ENCODE measurements at regions not wholly inside any gene's neighbourhood (a gene's known extent, or its start where the extent isn't known, plus 50 kb on each side); places are given as distances from the start of the nearest gene placed in this dataset.

DNA sequence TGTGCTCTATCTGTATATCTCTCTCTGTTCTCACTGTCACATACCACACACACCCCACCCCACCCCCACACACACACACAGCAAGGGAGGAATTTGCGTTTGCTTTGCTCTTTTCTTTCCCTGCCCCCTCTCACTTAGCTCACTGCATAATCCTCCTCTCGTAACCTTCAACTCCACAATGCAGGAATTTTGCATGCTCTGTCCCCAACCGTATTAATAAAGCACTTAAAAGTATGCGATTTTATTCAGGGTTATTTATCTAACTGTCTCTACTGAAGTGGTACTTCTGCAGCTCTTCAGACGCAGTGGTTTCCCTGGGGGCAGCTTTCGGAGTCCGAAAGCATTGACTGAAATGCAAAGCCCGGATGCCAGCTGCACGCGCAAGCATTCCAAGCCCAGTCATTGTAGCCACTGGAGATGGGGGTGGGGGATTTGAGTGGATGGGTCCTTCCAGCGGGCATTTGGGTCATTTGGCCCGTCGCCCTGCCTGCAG is 105.4 kb upstream of the RBFOX1 start:
- DNase-seq (ENCODE audit: low read depth, low spot score) = no peak
- Histone ChIP-seq H4K20me1 (ENCODE audit: control insufficient read depth, extremely low read depth, insufficient read depth, low read length) (no peaks in the 10 kb centered on the region), H3K79me2 (ENCODE audit: control insufficient read depth, insufficient read depth, low read length) (no peaks in the 10 kb centered on the region), H3K4me2 (ENCODE audit: control insufficient read depth, extremely low read depth, insufficient read depth, low read depth, low read length) (no peak overlapping the region), H3K9me1 (ENCODE audit: control insufficient read depth, extremely low read depth, insufficient read depth, low read length) (no peaks in the 10 kb centered on the region), H3K9ac (ENCODE audit: control insufficient read depth, extremely low read depth, insufficient read depth, low read length) (no peak overlapping the region), H3K27ac (ENCODE audit: control insufficient read depth, insufficient read depth, low read length) (no peak overlapping the region), H3K4me3 (ENCODE audit: control insufficient read depth in 2 of 3, extremely low read depth in 1 of 3, insufficient read depth in 2 of 3, low read depth in 1 of 3, low read length in 3 of 3) (no peak overlapping the region), H3K27me3 (ENCODE audit: control insufficient read depth, extremely low read depth, insufficient read depth, low read length) (no peaks in the 10 kb centered on the region), H3K36me3 (ENCODE audit: control insufficient read depth in 2 of 2, extremely low read depth in 1 of 2, insufficient read depth in 2 of 2, low read length in 2 of 2) (no peaks in the 10 kb centered on the region), H3K4me1 (ENCODE audit: control insufficient read depth, extremely low read depth, insufficient read depth, low read length) (no peaks in the 10 kb centered on the region), H2AFZ (ENCODE audit: control insufficient read depth, low read length) (no peak overlapping the region), H3K9me3 (ENCODE audit: control insufficient read depth, low read depth, low read length) (no peaks in the 10 kb centered on the region)
- TF ChIP-seq CTCF (optimal IDR thresholded peaks at IDR 0.05 in 1 of 3, IDR thresholded peaks at IDR 0.05 in 1 of 3, conservative IDR thresholded peaks at IDR 0.05 in 1 of 3; ENCODE audit: extremely low read depth in 1 of 3, insufficient read depth in 2 of 3, low read length in 3 of 3) = no peak
- TF ChIP-seq EZH2 (IDR thresholded peaks at IDR 0.05; ENCODE audit: low read length) = no peak
- dilution Hi-C loops (cut with MboI; ENCODE audit: extremely low pct_ligation_motif_present, low sequenced_read_pairs) = no loop called here
- FAIRE-seq = no peak

GRCh38 chr16:7221157-7221556 is 111.5 kb upstream of the RBFOX1 start:
- no peak for FAIRE-seq
- dilution Hi-C loops (cut with MboI; ENCODE audit: extremely low pct_ligation_motif_present, low sequenced_read_pairs) = no loop called here
- H4K20me1 ChIP-seq (ENCODE audit: control insufficient read depth, extremely low read depth, insufficient read depth, low read length) = no peaks in the 10 kb centered on the region

More at GRCh38 chr16:7221157-7221556, 111.5 kb upstream of the RBFOX1 start:
- no peak for DNase-seq (ENCODE audit: low read depth, low spot score)
- no peaks in the 10 kb centered on the region for H3K9me1 ChIP-seq (ENCODE audit: control insufficient read depth, extremely low read depth, insufficient read depth, low read length)
- H3K9ac ChIP-seq (ENCODE audit: control insufficient read depth, extremely low read depth, insufficient read depth, low read length) = no peak overlapping the region
- no peak overlapping the region for H3K4me3 ChIP-seq (ENCODE audit: control insufficient read depth in 2 of 3, extremely low read depth in 1 of 3, insufficient read depth in 2 of 3, low read depth in 1 of 3, low read length in 3 of 3)
- H2AFZ ChIP-seq (ENCODE audit: control insufficient read depth, low read length) = no peak overlapping the region
- H3K4me1 ChIP-seq (ENCODE audit: control insufficient read depth, extremely low read depth, insufficient read depth, low read length) = no peaks in the 10 kb centered on the region
- H3K79me2 ChIP-seq (ENCODE audit: control insufficient read depth, insufficient read depth, low read length) = no peaks in the 10 kb centered on the region
- H3K9me3 ChIP-seq (ENCODE audit: control insufficient read depth, low read depth, low read length) = peaks cover 4% of the 10 kb centered on the region
- no peaks in the 10 kb centered on the region for H3K36me3 ChIP-seq (ENCODE audit: control insufficient read depth in 2 of 2, extremely low read depth in 1 of 2, insufficient read depth in 2 of 2, low read length in 2 of 2)
- H3K27me3 ChIP-seq (ENCODE audit: control insufficient read depth, extremely low read depth, insufficient read depth, low read length) = no peaks in the 10 kb centered on the region
- TF ChIP-seq CTCF (optimal IDR thresholded peaks at IDR 0.05 in 1 of 3, IDR thresholded peaks at IDR 0.05 in 1 of 3, conservative IDR thresholded peaks at IDR 0.05 in 1 of 3; ENCODE audit: extremely low read depth in 1 of 3, insufficient read depth in 2 of 3, low read length in 3 of 3) (no peak), EZH2 (IDR thresholded peaks at IDR 0.05; ENCODE audit: low read length) (no peak)
- no peak overlapping the region for H3K4me2 ChIP-seq (ENCODE audit: control insufficient read depth, extremely low read depth, insufficient read depth, low read depth, low read length)
- H3K27ac ChIP-seq (ENCODE audit: control insufficient read depth, insufficient read depth, low read length) = no peak overlapping the region

All from keratinocyte (primary cell).